Thoracic aorta (tissue), 2 donors: ENCODE measurements at regions not wholly inside any gene's neighbourhood (a gene's known extent, or its start where the extent isn't known, plus 50 kb on each side); places are given as distances from the start of the nearest gene placed in this dataset.

ENCODE experiments used
- ATAC-seq: fragments of 150-250 bp; one replicate; pipeline ENCODE4 v1.8.0; 2017; ENCODE audit warnings: low read depth; ENCODE audit not compliant: insufficient number of reproducible peaks, low FRiP score
- DNase-seq: peaks from one replicate; pipeline ENCODE4 v3.0.0-alpha.2; 2020; ENCODE audit warnings: low spot score
- H3K27ac ChIP-seq, 2 donors: fragments of 200-600 bp; sonication (generic); 1 replicate in 1 of 2; 2 replicates in 1 of 2; pipeline ENCODE4 v1.5.1; 2016; ENCODE audit warnings: mild to moderate bottlenecking in 2 of 2, moderate library complexity in 2 of 2
- H3K27me3 ChIP-seq: fragments of 200-600 bp; sonication (generic); replicated peaks from 2 replicates; pipeline ENCODE4 v1.6.0; 2016; ENCODE audit warnings: mild to moderate bottlenecking; ENCODE audit not compliant: insufficient read depth
- H3K36me3 ChIP-seq: fragments of 200-600 bp; sonication (generic); one replicate; pipeline ENCODE4 v1.5.1; 2016
- H3K4me1 ChIP-seq, 2 donors: fragments of 200-600 bp; sonication (generic); 1 replicate in 1 of 2; 2 replicates in 1 of 2; pipeline versions ENCODE4 v1.5.1 to v1.6.0; 2016; ENCODE audit warnings: low read depth in 2 of 2, mild to moderate bottlenecking in 1 of 2; ENCODE audit not compliant: control insufficient read depth in 1 of 2
- H3K4me3 ChIP-seq: fragments of 200-600 bp; sonication (generic); 2 replicates; pipeline ENCODE4 v1.5.1; 2016; ENCODE audit warnings: mild to moderate bottlenecking
- H3K9me3 ChIP-seq: fragments of 200-600 bp; sonication (generic); 2 replicates; pipeline ENCODE4 v1.5.1; 2016
- TF ChIP-seq, protein P1 (sequence below): fragments of 200-600 bp; sonication (generic); IDR thresholded peaks from one replicate; pipeline ENCODE4 v1.5.1; 2019; ENCODE audit warnings: antibody characterized with exemption

DNA sequence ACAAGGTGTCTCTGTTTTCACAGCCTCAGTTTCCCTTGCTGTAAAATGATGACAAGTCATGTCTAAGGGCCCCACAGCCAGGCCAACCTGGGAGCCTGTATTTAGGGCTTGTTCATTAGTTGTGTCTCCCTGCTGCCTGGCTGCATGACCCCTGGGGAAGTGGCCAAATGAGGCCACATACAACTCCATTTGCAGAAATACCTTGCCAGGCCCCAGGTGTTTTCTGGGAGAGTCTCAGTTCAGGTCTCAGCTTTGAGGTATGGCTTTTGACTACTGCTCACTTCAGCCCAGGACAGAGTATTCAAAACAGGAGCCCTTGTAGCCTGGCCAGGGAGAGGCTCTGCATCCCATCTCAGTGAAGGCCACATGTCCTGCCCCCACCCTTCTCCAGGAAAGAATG, 202.5 kb upstream of the MAMLD1 start:
- Histone ChIP-seq H3K9me3 (no peaks in the 10 kb centered on the region), H3K27ac (no peak overlapping the region), H3K27me3 (no peaks in the 10 kb centered on the region), H3K36me3 (no peaks in the 10 kb centered on the region), H3K4me3 (no peak overlapping the region), H3K4me1 (peaks cover 0 to 18% of the 10 kb centered on the region in 2 donors)
- no peak for DNase-seq
- TF ChIP-seq, protein P1, sequence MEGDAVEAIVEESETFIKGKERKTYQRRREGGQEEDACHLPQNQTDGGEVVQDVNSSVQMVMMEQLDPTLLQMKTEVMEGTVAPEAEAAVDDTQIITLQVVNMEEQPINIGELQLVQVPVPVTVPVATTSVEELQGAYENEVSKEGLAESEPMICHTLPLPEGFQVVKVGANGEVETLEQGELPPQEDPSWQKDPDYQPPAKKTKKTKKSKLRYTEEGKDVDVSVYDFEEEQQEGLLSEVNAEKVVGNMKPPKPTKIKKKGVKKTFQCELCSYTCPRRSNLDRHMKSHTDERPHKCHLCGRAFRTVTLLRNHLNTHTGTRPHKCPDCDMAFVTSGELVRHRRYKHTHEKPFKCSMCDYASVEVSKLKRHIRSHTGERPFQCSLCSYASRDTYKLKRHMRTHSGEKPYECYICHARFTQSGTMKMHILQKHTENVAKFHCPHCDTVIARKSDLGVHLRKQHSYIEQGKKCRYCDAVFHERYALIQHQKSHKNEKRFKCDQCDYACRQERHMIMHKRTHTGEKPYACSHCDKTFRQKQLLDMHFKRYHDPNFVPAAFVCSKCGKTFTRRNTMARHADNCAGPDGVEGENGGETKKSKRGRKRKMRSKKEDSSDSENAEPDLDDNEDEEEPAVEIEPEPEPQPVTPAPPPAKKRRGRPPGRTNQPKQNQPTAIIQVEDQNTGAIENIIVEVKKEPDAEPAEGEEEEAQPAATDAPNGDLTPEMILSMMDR: no peak
- no peak for ATAC-seq

DNA sequence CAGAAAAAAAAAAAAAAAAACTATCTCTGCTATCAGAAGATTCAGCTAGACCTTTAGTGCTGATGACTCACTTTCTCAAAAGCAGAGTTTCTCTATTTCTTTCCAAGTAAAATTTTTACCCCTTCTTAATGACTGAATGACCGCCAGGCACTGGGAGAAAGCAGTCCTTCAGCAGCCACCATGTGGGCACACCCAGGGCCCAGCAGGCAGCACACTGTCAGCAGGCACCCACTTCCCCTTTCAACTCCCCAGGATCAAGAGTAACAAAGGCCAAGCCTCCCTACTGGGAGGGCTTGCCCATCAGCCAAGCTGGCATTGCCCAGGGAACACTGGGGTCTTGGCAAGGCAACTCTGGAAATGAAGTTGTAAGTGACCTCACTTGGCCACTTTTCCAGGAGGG, 201.9 kb upstream of the MAMLD1 start:
- Histone ChIP-seq H3K36me3 (no peaks in the 10 kb centered on the region), H3K27ac (peak overlapping the region in 1 of 2 donors; percentile 17), H3K4me3 (no peak overlapping the region), H3K4me1 (peaks cover 0 to 16% of the 10 kb centered on the region in 2 donors), H3K9me3 (no peaks in the 10 kb centered on the region), H3K27me3 (no peaks in the 10 kb centered on the region)
- DNase-seq: no peak
- no peak for ATAC-seq
- TF ChIP-seq, protein P1: no peak

DNA sequence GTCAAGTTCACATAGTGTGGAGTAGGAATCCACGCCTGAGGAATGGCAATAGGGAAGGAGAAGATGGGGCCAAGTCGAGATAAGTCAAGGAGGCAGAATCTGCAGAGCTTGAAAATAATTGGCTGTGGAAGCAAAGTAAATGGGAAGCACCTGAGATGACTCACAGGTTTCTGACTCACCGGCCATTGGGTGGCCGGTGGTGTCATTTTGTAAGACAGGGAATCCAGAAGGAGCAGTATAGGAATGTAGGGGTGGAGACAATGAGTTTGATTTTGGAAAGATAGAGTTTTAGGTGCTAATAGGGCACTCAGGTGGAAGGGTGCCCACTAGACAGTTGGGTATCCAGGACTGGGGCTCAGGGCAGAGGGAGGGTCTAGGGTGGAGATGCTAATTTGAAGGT, 201.0 kb upstream of the MAMLD1 start:
- peaks cover 0 to 21% of the 10 kb centered on the region in 2 donors for H3K4me1 ChIP-seq
- no peak overlapping the region for H3K4me3 ChIP-seq
- DNase-seq: no peak
- no peaks in the 10 kb centered on the region for H3K27me3 ChIP-seq
- no peak for ATAC-seq
- H3K9me3 ChIP-seq: no peaks in the 10 kb centered on the region
- H3K27ac ChIP-seq: no peak overlapping the region
- no peaks in the 10 kb centered on the region for H3K36me3 ChIP-seq
- TF ChIP-seq, protein P1: no peak

- DNase-seq (no peak), ATAC-seq (no peak)
- Histone ChIP-seq H3K27ac (no peak overlapping the region), H3K36me3 (no peaks in the 10 kb centered on the region), H3K9me3 (no peaks in the 10 kb centered on the region), H3K4me1 (peaks cover 0 to 21% of the 10 kb centered on the region in 2 donors), H3K4me3 (no peak overlapping the region), H3K27me3 (no peaks in the 10 kb centered on the region)
- TF ChIP-seq, protein P1: no peak
Measured at GRCh38 chrX:150163221-150163930, 199.7 kb upstream of the MAMLD1 start.

DNA sequence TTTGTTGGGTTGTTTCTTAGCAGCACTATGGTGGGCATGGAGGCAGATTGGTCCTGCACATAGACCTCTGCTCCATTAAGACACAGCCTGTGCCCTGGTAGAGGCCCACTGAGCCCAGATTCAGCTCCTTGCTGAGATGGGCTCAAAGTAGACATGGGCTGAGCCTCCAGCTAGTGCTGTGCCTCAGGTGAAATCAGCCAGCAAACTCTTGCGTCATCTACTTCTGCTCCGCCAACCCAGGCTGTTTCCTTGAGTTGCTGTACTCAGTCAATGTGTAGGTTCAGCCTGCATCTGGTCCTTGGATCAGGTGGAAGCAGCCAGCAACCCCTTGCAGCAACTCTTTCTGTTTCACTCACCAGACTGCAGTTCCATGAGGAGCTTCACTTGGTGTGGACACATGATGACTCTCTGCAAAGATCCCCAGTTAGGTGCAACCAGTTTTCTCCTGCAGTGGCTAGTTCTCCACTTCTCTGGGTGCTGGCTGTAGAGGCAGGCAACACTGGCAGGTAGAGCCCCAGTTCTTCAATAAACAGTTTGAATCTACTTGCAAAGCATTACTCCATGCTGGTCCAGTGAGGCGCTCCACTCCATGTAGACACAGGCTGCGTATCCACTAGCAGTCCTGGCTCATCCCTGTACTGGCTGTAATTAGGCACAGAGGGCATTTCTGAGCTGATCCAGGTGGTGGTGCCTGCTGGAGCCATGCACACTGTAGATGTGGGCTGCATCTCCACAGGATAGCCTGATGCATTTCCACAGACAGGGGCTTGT, 199.0 kb upstream of the MAMLD1 start:
- Histone ChIP-seq H3K27ac (no peak overlapping the region), H3K27me3 (no peaks in the 10 kb centered on the region), H3K4me3 (no peak overlapping the region), H3K9me3 (no peaks in the 10 kb centered on the region), H3K36me3 (no peaks in the 10 kb centered on the region), H3K4me1 (peaks cover 0 to 21% of the 10 kb centered on the region in 2 donors)
- TF ChIP-seq, protein P1: no peak
- no peak for DNase-seq
- ATAC-seq: no peak
